GM19035 (cell line): ENCODE measurements at regions not wholly inside any gene's neighbourhood (a gene's known extent, or its start where the extent isn't known, plus 50 kb on each side); places are given as distances from the start of the nearest gene placed in this dataset.
"Not testable (repeated sequence)": the region's sequence is repeated elsewhere in the genome, so short reads cannot be mapped to it uniquely, and the experiment has no call there.

Experiments used
- ATAC-seq: cut with Tn5 transposase; IDR thresholded peaks from one replicate; pipeline ENCODE4 v1.9.1; 2021; ENCODE audit not compliant: unreplicated experiment

DNA sequence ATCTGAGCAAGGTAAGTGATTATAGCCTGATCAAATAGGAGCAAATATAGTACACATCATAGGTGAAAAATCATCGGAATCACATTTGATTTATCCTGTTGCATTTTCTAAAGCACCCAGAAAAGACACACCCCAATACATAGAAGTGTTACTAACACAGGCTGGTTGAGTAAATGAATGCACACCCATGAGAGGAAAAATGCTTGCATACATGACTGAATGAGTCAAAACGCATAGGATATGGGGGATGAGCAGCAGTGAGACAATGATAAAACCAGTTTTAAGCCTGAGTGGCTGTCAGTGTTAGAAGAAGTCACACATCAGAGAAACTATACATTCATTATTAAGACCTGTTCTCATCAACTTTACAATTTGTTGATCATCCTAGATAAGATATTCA lies 449.6 kb upstream of the CDH20 start:
- no peak for ATAC-seq

DNA sequence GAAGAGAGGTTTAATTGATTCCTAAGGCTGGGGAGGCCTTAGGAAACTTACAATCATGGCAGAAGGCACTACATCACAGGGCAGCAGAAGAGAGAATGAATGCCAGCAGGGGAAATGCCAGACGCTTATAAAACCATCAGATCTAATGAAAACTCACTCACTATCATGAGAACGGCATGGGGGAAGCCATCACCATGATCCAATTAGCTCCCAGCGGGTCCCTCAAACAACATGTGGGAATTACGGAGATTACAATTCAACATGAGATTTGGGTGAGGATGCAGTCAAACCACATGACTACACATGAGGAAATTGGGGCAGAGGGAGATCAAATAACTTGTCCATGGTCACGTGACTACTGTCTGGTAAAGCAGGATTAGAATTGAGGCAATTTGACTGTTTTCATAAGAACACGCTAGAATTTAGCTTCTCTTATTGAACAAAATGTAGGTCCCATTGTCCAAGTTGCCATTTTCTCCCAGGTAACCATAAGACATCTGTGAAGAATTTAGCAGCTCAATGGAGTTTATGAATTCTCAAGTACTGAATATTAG lies 445.1 kb upstream of the CDH20 start:
- ATAC-seq, result no peak

DNA sequence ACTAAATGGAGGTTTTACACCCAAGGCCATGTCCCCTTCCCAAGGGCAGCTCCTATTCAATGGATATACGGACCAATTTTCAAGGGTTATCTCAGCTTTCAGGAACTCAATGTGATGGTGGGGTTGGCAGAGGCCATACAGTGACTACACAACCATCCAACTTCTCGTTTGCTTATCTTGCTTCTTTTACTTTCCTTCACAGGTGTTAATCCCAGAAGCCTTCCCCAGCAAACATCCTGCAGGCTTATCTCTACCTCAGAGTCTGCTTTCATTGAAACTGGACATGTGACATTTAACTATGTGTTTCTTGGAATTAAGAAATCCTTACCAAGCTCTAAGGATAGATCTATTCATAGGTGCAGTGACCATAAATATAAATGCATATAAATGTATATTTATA lies 443.8 kb upstream of the CDH20 start:
- no peak for ATAC-seq

DNA sequence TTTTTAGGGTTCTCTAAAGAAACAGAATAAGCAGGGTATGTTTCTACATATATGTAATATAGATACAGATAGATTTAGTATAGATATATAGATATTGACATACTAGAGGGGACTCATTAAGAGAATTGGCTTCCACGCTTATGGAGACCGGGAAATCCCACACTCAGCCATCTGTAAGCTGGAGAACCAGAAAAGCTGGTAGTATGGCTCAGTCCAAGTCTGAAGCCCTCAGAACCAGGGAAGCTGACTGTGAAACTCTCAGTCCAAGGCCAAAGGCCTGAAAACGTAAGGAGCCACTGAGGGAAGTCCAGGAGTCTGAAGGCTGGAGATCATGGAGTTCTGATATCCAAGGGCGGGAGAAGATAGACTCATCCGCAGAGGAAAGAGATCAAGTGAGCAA lies 441.3 kb upstream of the CDH20 start:
- no peak for ATAC-seq

DNA sequence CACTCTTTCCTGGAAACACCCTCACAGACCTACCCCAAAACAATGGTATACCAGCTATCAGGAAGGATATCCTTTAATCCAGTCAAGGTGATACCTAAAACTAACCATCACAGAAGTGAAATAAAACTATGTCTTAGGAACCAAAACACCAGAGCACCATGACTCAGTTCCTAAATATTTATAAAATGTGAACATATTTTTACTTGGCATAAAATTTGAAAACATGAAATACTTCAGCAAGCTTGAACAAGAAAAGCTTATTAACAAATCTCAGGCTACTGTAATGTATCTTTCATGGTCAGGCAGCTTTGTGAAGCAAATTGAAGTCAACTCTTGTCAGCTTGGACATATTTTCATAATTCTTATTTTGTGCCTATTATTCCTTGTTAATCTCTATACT lies 440.8 kb upstream of the CDH20 start:
- ATAC-seq, result no peak

DNA sequence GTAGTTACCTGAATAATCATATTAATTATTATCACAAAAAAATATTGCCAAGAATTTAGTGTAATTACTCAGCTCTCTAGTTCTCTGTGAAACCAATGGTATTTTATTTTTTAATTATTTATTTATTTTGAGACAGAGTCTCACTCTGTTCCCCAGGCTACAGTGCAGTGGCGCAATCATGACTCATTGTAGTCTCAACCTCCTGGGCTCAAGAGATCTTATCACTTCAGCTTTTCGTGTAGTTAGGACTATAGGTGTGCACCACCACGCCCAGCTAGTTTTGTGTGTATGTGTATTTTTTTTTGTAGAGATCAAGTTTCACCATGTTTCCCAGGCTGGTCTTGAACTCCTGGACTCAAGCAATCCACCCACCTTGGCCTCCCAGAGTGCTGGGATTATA lies 440.4 kb upstream of the CDH20 start:
- no peak for ATAC-seq

DNA sequence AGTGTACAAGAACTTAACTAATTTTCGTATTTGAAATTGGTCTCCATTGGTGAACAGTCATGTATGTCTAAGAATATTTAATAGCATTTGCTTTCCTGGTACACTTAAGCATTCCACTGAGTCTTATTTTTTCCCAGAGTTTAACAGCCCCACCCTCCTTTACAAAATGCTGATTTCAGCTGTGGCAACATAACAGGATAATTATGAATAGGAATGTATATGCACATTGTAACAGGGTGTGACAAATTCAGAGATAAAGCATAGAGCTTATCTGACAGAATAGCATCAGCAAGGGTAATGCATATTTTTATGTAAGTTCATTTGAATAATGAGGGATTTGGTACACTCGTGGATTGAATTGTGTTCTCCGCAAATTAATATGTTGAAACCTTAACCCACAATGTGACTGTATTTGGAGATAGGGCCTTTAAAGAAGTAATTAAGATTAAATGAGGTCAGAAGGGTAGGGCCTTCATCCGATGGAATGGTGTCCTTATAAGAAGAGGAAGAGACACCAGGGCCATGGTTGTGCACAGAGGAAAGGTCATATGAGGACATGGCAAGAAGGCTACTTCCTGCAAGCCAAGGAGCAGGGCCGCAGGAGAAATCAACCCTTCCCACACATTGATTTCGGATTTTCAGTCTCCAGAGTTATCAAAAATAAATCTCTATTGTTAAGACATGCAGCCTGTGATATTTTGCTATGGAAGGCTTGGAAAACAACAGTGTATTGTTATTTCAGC lies 439.7 kb upstream of the CDH20 start:
- ATAC-seq, result no peak

DNA sequence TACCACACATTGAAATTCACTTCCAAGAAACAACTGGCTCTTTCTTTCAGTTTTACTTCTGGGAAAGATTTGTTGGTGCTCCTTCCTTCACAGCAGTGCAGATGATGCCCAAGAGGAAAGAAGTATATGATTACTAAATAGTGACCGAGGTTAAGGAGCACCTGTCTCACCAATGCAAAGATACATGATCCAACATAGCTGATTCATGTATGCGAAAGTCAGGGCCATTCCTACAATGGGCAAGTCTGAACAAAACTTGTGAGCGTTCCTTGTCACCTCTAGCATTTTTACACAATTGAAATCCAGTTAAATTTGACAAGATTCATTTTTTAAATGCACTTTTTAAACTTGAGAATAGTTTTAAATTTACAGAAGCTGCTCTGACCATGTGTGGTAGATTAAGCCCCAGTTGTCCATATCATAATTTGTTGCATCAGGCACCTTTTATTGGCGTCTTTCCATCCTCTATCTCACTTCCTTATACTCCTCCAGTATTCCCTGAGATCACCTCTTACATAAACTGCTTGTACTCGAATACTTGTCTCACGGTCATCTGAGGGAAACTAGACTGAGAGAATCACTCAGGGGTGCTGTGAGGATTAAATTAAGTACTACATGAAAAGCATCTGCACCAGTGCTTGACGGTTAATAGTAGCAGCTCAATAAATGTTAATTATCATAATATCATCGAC lies 438.8 kb upstream of the CDH20 start:
- ATAC-seq, result no peak

DNA sequence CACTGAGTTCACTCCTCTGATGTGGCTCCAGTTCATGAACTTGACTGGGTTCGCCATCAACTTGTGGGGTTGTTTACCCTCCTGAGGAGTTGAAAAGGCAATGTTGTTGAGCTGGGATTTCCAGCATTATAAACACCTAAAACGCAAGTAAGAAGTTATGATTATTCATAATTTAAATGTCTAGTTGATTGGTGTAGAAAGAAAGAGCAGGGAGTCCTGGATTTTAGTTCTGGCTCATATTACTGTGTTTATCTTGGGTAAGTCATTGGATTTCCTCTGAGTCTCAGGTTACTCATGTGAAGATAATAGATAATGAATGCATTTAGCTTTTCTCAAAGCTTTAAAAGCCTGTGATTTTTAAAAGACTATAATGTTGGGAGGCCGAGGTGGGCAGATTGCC lies 438.0 kb upstream of the CDH20 start:
- no peak for ATAC-seq

DNA sequence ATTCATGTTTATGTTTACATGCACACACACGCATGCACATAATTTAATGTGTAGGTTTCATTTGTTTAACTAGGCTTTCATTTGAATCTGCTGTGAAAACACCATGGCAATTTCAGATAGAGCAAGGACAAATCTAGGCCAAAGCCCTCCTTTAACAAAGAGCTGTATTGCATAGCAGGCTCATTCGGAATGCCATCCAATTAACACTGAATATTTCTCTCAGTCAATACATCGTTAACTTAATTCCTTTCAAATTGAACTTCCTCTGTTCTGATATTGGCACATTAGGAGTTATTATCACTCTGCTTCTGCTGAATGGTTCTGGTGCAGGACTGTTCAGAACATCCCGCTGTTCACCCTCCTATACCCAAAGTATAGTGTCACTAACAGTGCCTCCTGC lies 435.1 kb upstream of the CDH20 start:
- no peak for ATAC-seq

DNA sequence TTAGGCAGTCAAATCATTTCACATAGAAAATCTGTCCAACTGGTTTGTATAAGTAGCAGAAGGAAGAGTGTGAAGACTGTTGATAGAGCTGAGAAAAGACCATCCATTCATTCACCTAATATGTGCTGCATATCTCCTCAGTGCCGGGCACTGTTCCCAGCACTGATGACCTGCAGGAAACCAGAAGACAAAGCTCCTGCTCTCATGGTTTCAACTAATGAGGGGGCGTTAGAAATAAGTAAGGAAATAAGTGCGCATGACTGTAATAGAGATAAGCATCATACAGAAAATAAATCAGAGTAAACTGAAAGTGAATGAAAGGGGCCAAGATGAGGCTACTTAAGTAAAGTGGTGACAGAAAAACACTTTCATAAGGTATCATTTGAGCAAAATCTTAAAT lies 427.5 kb upstream of the CDH20 start:
- ATAC-seq, result no peak

DNA sequence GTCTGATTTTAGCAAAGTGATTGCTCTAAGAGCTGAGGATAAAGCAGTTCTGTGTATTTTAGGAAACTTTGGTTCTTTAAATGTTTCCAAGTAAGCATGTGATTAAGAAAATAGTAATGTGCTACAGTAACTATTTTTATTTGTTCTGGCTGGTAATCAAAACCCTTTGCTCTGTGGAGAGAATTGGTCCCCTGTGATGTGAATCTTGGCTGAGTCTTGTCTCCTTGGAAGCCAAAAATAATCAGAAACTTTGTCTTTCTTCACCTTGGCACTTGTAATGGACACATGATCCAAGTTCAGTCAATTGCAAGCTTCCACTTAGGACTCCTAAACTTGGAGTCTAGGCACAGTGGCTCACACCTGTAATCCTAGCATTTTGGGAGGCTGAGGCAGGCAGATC lies 422.7 kb upstream of the CDH20 start:
- ATAC-seq, result no peak

DNA sequence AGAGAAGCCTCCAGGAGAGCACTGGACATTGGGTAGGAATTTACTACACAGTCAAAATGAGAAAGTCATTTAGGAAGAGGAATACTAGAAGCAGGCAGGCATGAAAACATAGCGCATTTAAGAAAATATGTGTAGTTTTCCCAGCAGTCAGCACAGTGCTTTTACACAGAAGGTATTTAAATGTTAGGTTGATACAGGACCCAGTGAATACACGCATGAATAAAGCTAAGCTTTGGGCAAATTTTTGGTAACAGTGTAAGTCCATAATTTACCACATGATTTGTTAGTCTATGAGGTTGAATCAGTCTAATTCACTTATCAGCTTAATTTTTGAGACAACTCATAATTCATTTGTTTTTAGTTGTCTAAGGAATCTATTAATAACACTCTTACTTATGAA lies 421.7 kb upstream of the CDH20 start:
- no peak for ATAC-seq

DNA sequence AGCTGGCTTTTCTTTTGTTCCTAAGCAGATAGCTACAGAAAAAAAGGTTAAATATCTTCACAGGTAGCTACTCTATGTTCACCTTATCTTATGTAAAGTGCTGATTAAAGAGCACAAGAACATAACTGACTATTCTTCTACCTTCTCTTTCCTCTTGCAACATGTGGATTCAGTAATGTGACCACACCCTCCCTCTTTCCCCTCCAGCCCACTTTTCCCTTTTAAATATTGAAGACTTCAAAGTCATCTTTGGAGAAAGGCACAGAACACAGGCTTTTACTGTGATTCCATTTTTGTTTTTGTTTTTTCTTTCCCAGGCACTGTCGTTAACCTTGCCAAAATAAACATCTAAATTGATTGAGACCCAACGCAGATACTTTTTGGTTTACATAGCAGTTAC lies 418.1 kb upstream of the CDH20 start:
- ATAC-seq, result no peak

DNA sequence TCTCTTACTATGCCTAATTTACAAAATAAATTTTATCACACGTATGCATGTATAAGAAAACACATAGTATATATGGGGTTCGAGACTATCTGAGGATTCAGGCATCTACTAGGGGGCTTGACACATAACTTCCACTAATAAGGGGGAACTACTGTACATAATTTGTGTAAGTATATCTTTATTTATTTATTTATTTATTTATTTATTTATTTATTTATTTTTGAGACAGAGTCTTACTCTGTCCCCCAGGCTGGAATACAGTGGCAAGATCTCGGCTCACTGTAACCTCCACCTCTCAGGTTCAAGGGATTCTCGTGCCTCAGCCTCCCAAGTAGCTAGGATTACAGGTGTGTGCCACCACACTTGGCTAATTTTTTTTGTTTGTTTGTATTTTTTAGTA lies 414.4 kb upstream of the CDH20 start:
- not testable (repeated sequence) for ATAC-seq

DNA sequence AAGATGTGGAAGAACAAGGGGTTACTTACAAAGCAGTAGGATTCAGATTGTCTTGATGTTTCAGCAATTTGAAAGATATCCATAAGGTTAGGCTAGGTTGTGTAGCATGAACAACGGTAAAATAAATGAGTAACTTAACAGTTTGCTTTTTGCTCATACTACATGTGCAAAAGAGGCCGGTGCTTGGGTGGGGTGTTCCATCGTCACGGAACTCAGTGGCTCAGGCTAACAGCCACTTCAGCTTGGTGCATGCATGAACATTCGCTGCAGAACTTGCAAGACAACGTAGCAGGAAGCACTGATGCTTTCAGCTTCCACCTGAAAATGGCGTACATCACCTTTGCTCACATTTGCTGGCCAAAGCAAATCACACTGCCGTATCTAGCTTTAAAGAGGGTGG lies 407.3 kb upstream of the CDH20 start:
- no peak for ATAC-seq

DNA sequence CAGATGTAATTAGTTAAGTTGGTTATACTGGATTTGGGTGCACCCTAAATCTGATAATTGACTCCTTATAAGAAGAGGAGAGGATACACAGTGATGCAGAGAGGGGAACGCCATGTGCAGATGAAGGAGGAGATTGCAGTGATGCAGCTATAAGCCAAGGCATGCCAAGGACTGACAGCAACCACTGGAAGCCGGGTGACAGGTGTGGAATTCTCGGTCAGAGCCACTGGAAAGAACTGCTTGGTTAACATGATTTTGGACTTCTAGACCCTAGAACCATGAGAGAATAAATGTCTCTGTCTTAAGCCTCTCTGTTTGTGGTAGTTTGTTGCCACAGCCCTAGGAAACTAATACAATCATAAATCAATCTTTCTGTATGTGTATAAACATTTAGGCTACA lies 403.3 kb upstream of the CDH20 start:
- no peak for ATAC-seq

DNA sequence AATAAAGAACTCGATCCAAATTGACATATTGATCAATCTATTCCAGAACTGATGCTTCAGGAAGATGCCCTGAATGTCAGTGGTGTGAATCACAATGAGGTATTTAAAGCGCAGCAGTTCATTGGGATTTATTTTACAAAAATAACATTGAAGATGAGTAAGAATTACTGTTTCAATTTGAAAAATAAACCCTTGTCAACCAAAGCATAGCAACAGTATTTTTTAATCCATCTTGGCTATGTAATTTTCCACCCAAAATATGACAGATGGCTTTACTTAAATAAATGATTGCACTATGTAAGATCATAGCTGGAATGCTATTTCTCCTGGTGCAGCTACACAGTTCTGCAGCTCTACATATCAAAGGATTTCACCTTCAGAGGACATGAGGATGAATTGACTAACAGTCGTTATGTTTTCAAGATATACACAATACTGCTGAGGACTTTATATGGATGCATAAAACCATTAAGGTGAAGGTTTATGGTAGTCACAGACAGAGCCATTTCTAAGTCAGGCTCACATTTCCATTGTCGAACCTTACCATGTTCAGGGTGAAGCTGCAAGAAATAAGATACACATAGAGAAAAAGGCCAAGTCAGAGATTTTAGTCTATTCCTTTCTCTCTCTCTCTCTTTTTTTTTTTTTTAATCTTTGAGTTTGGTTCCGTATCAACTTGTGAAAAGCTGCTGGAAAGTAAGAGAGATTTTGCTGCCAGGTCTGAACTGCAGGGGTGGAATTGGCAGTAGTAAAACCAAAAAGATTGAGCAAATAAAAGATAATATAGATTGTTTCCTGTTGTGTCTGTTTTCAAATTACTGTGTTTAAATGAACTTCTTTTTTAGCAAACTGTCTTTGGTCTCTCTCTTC lies 398.0 kb upstream of the CDH20 start:
- no peak for ATAC-seq

DNA sequence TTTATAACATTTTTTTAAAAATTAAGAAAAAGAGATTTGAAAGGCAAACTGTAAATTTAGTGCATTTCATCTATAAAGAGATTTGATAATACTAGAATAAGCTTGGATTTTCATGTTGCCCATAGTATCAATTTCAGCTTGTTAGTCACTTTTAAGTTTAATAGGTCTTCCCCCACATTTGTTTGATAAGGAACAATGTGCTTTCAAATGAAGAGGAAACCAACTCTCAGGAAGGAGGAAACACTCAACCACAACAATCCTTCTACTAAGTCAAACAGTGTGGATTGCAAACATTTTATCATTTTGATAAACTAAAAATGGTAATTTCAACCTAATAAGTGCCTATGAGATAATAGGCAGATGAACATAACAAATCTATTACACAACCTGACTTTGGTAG lies 397.1 kb upstream of the CDH20 start:
- ATAC-seq, result no peak

DNA sequence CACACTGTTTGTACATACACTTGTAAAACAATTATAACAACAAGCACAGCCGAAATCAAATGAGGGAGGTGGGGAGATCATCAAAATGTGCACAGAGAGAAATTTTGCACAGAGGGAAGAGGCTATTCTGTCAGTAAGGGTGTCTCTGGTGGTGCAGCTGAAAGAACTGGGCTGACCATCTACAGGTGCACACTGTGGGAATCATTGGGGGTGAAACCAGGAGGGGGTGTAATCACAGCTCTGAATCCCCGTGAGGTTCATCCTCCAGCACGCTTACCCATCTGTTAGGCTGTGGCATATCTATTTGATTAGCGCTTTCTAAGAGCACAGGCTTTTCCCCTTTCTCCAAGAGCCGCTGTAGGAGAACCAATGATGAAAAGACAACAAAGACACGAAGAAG lies 389.9 kb upstream of the CDH20 start:
- ATAC-seq, result no peak

DNA sequence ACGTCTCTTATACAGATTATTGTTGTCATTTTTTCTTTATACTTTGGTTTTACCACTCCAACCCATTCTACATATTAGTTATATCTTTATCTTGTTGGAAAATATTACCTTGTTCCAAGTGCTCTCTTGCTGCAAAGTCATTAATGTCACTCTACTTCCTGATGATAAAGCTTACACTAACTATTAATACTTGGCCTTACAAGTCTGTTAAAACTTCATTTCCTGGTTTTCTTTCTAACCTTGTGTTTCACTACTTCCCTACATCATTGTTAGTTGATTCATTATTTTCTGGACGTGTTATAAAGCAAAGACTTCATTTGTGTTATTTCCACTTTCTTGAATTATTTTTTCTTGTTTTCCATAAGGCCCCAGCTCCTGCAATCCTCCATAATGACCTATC lies 382.6 kb upstream of the CDH20 start:
- ATAC-seq, result no peak

DNA sequence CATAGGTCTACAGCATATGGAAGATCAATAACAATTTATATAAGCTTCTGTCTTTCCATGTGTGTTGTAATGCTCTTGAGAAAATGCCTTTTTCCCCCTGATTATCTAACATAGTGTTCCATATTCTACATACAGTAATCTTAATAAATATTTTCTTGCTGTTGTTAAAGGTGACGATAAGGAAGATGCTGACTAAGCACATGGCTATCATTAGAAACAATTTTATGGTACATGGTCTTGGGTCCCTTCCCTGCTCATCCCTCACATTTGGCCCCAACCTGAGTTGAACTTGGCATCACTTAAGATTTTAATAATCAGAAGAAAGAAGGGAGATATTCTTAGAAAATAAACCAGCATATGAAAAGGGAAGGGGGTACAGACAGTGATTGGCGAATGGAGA lies 382.1 kb upstream of the CDH20 start:
- ATAC-seq, result no peak
